Muscle of arm (tissue), 1 donor: ENCODE measurements at regions not wholly inside any gene's neighbourhood (a gene's known extent, or its start where the extent isn't known, plus 50 kb on each side); places are given as distances from the start of the nearest gene placed in this dataset.
"Not testable (repeated sequence)": the region's sequence is repeated elsewhere in the genome, so short reads cannot be mapped to it uniquely, and the experiment has no call there.

Experiments used
- DNase-seq: peaks from one replicate; pipeline ENCODE4 v3.0.0-alpha.2; 2013

DNA sequence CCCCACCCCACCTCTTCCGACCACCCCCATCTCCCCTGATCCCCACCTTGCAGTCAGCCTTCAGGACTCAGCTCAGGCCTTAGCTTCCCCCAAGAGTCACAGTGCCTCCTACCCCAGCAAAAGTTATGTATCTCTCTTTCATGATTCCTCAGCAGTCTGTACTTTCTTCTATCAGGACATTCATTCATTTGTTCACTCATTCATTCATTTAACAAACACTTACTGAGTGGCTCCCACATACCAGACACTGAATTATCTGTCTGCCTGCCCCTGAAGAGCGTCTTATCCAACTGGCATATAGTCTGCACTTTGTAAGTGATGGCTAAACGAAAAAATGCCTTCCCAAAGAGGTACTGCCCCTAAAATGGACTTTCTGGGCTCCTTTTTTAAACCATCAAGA lies 114.4 kb upstream of the SLC35F3 start:
- DNase-seq = no peak

DNA sequence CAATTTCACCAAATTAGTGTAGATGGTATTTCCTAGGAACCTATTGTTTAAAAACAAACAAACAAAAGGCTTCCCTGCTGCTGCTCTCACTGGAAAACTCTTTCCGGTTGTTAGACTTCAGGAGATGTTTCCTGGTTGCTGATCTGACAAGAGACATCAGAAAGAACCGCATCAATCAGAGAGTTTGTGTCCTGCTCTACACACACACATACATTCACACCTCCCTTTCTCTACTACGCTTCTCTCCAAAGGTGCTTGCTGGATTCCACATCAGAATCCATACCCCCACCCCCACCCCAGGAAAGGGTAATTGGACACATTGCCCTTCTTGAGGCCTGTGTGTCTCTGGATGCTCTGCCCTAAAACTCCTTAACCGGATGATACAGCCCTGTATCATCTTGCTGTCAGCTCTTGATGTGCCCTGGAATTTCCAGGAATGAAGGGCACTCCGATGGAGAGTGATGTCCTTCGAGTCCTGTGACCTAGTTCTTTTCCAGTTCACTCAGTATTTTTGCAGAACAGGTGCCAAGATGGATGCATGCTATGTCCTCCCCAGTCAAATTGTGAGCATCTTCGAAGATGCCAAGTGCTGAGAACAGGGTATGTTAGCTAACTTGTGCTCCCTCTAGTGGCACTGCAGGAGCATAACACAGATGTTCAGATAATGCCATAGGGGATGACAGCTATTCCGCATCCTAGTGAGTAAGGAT lies 113.7 kb upstream of the SLC35F3 start:
- DNase-seq = peak; percentile 67

DNA sequence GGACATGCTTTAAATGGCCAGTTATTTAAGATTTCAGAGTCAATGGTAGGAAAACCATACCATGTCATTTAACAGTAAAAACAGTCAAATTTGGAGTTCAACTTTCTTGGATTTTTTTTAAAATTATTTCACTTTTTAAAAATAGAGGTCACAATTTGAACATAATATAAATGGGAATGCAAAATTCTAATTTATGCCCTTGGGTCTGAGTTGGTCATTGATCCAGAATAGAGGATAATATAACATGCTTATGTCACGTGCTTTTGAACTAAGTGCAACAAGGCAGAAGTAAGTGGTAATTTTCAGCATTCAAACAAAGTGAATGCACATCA lies 113.1 kb upstream of the SLC35F3 start:
- no peak for DNase-seq

DNA sequence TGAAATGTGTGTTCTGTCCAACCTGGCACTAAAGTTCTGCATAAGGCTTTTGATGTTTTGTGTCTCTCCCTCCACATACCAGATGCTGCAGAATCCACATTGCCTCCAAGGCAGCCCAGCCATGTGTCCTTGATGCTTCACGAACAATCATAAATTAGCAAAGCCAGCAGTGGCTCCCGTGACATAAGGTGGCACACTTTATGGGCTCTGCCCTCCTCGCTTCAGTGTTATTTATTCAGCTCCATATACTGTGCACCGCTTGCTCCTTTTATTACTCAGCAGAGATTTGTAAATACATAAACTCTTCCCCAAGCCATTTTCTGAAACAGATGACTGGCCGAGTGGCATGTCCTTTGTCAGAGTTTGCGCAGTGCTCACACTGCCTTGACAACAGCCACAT lies 112.8 kb upstream of the SLC35F3 start:
- DNase-seq = no peak

DNA sequence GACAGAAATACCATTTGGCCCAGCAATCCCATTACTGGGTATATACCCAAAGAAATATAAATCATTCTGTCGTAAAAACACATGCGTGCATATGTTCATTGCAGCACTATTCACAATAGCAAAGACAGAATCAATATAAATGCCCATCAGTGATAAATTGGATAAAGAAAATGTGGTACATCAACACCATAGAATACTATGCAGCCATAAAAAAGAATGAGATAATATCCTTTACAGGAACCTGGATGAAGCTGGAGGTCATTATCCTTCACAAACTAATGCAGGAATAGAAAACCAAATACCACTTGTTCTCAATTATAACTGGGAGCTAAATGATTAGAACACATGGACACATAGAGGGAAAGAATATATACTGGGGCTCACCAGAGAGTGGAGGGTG lies 109.6 kb upstream of the SLC35F3 start:
- no peak for DNase-seq

DNA sequence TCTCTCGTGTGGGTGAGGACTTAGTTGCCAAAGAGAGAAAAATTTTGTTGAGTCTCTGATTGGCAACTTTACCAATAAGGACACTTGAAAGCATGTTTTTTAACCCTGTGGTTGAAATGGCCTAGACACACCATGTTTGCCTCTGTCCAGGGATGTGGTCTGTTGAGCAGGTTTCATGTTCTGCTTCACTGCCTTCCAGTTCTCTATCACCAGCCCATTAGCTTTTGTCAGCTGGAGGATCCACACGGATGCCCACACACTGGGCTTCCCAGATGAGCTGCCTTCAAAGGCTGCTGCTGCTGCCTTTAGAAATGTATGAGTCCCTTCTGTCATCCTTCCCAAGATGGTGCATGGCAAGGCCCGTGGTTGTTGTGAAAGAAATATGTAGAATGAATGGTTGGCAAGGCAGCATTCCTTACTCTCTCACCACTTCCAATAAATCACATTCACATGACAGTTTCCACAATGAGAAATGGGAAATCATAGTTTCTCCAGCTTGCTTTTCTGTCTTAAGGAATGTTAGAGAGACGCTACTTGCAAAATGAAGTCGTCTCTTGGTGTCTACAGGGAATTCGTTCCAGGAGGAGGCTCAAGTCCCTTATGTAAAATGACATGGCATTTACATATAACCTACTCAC lies 108.2 kb upstream of the SLC35F3 start:
- no peak for DNase-seq

DNA sequence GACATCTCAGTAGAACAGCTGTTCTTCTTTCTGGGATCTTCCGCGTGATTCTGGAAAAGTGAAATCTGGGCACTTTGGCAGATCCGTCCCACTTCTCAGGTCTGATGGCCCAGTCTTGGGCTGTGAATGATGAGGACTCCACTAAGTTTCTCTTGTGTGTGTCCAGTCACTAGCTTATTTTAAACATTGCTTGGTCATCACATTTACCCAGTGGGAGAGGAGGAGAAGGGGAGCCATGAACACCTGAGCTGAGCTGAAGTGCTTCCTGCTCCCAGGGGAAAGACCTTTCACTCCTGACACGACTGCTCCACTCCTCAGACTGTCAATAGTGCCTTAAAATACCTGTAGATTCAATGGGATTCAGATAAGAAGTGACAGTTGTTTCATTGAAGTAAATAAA lies 101.9 kb upstream of the SLC35F3 start:
- DNase-seq = no peak

DNA sequence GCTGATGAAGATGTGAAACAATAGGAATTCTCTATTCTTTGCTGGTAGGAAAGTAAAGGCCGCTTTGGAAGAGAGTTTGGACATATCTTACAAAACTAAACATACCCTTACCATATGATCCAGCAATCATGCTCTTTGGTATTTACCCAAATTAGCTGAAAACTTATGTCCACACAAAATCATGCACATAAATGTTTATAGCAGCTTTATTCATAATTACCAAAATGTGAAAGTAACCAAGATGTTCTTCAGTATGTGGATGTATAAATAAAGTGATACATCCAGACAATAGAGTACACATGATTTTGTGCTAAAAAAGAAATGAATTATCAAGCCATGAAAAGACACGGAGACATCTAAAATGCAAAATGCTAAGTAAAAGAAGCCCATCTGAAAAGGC lies 98.7 kb upstream of the SLC35F3 start:
- no peak for DNase-seq

DNA sequence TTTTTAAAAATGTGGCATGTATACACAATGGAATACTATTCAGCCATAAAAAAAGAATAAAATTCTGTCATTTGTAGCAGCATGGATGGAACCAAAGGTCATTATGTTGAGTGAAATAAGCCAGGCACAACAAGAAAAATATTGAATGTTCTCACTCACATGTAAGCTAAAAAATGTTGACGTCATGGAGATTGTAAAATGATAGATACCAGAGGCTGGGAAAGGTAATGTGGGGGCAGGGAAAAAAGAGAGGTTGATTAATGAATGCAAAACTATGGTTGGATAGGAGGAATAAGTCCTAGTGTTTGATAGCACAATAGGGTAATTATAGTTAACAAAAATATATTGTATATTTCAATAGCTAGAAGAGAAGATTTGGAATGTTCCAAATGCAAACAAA lies 89.1 kb upstream of the SLC35F3 start:
- DNase-seq = no peak

DNA sequence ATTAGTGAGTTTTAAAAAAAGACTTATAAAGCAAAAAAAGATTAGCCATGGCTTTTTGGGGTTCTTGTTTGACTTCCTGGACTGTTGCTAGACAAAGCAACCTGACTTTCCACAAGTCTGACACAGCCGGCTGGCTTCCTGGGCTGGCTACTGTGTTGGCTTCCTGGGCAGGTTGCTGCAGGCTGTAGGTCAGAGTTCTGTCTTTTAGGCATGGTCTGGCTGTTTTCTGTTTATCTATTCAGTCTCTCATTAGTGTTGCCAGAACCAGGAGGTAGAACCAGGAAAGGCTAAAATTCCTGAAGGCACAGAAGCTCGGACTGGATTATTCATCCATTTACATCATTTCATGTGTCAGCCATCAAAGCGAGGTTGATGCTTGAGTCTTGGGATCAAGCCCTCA lies 88.6 kb upstream of the SLC35F3 start:
- no peak for DNase-seq

DNA sequence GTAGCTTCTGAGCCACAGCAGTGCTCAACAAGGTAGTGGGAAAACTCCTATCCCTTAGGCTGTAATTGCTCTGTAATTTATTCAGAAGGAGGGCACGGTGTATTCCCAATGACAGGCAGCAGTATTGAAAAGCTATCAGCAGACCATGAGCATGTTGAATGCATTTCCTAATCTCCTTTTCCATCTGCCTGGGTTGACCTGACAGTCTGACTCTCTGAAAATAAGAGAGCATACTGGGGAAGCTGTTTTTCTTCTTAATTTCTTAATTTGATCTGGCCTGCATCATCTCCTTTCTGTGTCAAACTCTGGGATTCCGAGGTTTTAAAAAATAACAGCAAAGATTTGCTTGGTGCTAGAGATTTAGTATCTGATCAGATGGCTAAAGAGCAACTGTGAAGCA lies 88.1 kb upstream of the SLC35F3 start:
- no peak for DNase-seq

DNA sequence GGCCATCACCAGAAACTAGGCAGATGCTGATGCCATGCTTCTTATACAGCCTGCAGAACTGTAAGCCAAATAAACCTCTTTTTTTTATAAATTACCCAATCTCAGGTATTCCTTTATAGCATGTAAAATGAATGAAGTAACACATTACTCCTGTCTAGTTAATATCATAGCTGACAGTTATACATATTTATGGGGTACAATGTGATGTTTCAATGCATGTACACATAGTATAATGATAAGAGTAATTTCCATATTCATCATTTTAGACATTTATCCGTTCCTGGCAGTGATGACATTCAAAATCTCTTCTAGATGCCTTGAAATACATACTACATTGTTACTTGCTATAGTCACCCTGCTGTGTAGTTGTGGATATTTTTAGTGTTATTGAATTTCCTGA lies 85.4 kb upstream of the SLC35F3 start:
- no peak for DNase-seq

DNA sequence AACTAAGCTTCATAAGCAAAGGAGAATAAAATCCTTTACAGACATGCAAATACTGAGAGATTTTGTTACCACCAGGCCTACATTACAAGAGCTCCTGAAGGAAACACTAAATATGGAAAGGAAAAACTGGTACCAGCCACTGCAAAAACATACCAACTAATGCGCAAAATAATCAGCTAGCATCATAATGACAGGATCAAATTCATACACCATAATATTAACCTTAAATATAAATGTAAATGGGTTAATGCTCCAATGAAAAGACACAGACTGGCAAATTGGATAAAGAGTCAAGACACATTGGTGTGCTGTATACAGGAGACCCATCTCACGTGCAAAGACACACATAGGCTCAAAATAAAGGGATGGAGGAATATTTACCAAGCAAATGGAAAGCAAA lies 80.3 kb upstream of the SLC35F3 start:
- not testable (repeated sequence) for DNase-seq

DNA sequence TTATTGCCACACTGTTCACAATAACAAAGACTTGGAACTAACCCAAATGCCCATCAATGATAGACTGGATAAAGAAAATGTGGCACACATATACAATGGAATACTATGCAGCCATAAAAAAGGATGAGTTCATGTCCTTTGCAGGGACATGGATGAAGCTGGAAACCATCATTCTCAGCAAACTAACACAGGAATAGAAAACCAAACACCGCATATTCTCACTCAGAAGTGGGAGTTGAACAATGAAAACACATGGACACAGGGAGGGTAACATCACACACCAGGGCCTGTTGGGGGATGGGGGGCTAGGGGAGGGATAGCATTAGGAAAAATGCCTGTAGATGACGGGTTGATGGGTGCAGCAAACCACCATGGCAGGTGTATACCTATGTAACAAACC lies 76.5 kb upstream of the SLC35F3 start:
- DNase-seq = not testable (repeated sequence)

DNA sequence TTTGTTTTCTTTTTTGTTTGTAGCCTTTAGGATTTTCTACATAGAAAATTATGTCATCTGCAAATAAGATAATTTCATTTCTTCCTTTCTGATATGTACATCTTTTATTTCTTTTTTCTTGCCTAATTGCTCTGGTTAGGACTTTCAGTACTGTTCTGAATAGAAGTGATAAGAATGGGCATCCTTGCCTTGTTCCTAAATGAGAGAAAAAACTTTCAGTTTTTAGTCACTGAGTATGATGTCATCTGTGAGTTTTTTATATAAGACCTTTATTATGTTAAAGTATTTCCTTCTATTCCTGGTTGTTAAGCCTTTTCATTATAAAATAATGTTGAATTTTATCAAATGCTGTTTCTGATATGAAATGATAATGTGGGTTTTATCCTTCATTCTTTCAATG lies 76.0 kb upstream of the SLC35F3 start:
- no peak for DNase-seq

DNA sequence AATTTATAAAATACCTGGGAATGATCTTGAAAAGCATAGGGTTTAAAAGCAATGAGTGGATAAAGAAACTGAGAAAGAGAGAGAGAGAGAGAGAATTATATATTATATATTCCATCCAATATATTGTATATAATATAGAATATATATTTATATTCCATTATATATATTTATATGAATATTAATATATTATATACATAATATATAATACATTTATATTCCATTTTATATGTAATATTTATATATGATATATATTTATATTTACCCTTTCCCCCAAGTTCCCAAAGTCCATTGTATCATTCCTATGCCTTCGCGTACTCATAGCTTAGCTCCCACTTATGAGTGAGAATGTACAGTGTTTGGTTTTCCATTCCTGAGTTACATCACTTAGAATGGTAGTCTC lies 69.9 kb upstream of the SLC35F3 start:
- DNase-seq = no peak

DNA sequence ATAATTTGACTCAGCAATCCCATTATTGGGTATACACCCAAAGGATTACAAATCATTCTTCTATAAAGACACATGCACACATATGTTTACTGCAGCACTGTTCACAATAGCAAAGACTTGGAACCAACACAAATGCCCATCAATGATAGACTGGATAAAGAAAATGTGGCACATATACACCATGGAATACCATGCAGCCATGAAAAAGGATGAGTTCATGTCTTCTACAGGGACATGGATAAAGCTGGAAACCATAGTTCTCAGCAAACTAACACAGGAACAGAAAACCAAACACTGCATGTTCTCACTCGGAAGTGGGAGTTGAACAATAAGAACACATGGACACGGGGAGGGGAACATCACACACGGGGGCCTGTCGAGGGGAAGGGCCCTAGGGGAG lies 66.3 kb upstream of the SLC35F3 start:
- DNase-seq = not testable (repeated sequence)

DNA sequence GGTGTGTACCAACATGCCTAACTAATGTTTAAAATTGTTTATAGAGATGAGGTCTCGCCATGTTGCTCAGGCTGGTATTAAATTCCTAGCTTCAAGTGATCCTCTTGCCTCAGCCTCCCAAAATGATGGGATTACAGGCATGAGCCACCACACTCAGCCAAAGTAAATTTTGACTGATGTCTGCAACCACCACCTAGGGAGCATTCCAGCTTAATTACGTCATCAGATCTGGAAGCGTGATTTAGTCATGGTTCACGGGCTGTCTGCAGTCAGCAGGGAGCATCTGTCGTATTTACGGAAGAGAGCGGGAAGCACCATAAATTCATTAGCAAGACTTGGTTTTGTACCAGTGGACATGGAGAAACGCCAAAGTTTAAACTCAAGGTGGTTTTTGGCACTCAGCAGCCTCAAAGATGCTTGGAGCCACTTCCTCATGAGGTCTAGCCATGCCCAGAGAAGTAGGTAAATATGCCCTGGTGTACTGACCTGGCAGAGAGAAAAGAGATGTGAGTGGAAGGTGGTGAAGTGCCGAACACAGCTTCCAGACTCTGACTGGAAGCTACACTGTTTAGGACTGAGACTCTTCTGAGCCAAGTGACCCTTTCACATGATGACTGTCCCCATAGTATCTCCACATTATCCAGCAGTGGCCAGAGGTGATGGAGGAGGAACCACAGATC lies 60.8 kb upstream of the SLC35F3 start:
- no peak for DNase-seq

DNA sequence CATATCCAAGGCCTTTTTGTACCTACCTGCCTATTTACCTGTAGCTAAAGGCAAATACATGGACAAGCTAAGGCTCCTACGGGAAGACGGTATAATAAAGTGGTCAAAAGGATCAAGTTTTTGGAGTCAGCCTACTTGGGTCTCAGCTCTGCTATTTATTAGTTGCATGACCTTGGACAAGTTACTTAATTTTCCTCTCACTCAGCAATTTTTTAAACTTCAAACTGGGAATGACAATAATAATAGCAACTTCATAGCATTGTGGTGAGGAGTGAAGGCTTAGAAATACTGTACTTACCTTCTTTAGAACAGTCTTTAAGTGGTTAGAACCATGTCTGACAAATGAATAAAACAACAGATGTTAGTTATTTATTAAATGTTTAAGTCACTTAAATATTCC lies 60.2 kb upstream of the SLC35F3 start:
- no peak for DNase-seq

DNA sequence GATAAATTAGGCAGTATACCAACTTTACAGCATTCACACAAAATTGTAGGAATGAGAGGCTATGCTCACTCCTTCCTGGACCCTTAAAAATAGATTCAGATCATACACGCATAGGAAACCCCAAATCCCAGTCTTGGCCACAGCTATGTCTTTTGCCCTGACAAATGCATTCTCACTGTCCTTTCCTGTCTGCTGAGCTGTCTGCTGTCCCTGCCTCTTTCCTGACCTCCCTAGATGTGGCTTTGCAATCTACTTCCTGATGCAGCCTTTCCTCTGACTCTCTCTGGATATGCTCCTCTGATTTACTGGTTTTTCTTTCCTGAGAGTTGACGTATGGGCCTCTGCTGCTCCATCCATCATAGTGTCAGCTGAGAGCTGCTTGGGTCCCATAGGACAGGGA lies 59.8 kb upstream of the SLC35F3 start:
- DNase-seq = no peak
